Osteocyte (in vitro differentiated cells): ENCODE measurements at regions not wholly inside any gene's neighbourhood (a gene's known extent, or its start where the extent isn't known, plus 50 kb on each side); places are given as distances from the start of the nearest gene placed in this dataset.
A peak's percentile ranks its signal among the peaks of the same experiment; 100 is the strongest.

Experiments used
- DNase-seq: peaks from one replicate; pipeline ENCODE4 v3.0.0; 2021; ENCODE audit warnings: mixed read lengths; ENCODE audit not compliant: unreplicated experiment; ENCODE audit errors: extremely low spot score
- H3K27ac Mint-ChIP-seq: one replicate; pipeline ENCODE4 v1.8.0; 2021; ENCODE audit warnings: mild to moderate bottlenecking, mixed read lengths; ENCODE audit not compliant: unreplicated experiment
- H3K27me3 Mint-ChIP-seq: one replicate; pipeline ENCODE4 v1.8.0; 2021; ENCODE audit warnings: mixed read lengths; ENCODE audit not compliant: unreplicated experiment
- H3K36me3 Mint-ChIP-seq: one replicate; pipeline ENCODE4 v1.8.0; 2021; ENCODE audit warnings: mixed read lengths; ENCODE audit not compliant: unreplicated experiment
- H3K4me1 Mint-ChIP-seq: one replicate; pipeline ENCODE4 v1.8.0; 2021; ENCODE audit warnings: mixed read lengths; ENCODE audit not compliant: unreplicated experiment
- H3K4me3 Mint-ChIP-seq: one replicate; pipeline ENCODE4 v1.8.0; 2021; ENCODE audit warnings: mild to moderate bottlenecking, moderate library complexity, mixed read lengths; ENCODE audit not compliant: unreplicated experiment
- H3K9me3 Mint-ChIP-seq: one replicate; pipeline ENCODE4 v1.8.0; 2021; ENCODE audit warnings: mixed read lengths; ENCODE audit not compliant: unreplicated experiment
- TF ChIP-seq, protein P1 (sequence below): fragments of 200-600 bp; sonication (generic); IDR thresholded peaks from 2 replicates; pipeline ENCODE4 v1.5.0; 2021; ENCODE audit warnings: antibody characterized with exemption, mild to moderate bottlenecking, moderate library complexity

DNA sequence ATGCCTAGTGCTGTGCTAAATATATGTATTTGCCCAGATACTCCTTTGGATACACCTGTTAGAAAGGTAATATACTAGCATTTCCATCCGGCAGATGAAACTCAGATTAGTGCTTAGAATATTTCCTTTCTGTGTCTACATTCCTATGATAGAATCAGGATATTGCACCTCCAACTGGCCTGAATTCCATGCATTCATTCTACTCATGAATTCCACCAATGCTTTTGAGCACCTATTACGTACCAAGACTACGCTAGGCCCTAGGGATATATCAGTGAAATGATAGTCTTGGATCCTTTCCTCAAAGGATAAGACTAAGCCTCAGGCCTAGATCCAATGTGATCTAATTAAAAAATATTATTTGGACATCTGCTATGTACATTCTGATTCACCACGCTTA is 223.8 kb upstream of the SERP2 start:
- Mint-ChIP-seq H3K9me3 (no peaks in the 10 kb centered on the region), H3K36me3 (no peaks in the 10 kb centered on the region), H3K27ac (no peak overlapping the region), H3K4me1 (no peaks in the 10 kb centered on the region), H3K4me3 (no peak overlapping the region), H3K27me3 (no peaks in the 10 kb centered on the region)
- DNase-seq = no peak
- TF ChIP-seq, protein P1, sequence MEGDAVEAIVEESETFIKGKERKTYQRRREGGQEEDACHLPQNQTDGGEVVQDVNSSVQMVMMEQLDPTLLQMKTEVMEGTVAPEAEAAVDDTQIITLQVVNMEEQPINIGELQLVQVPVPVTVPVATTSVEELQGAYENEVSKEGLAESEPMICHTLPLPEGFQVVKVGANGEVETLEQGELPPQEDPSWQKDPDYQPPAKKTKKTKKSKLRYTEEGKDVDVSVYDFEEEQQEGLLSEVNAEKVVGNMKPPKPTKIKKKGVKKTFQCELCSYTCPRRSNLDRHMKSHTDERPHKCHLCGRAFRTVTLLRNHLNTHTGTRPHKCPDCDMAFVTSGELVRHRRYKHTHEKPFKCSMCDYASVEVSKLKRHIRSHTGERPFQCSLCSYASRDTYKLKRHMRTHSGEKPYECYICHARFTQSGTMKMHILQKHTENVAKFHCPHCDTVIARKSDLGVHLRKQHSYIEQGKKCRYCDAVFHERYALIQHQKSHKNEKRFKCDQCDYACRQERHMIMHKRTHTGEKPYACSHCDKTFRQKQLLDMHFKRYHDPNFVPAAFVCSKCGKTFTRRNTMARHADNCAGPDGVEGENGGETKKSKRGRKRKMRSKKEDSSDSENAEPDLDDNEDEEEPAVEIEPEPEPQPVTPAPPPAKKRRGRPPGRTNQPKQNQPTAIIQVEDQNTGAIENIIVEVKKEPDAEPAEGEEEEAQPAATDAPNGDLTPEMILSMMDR = no peak

GRCh38 chr13:44151474-44151873 is 222.2 kb upstream of the SERP2 start:
- Mint-ChIP-seq H3K4me3 (no peak overlapping the region), H3K27me3 (no peaks in the 10 kb centered on the region), H3K4me1 (peaks cover 7% of the 10 kb centered on the region), H3K9me3 (no peaks in the 10 kb centered on the region), H3K27ac (no peak overlapping the region), H3K36me3 (no peaks in the 10 kb centered on the region)
- TF ChIP-seq, protein P1 = no peak
- no peak for DNase-seq

DNA sequence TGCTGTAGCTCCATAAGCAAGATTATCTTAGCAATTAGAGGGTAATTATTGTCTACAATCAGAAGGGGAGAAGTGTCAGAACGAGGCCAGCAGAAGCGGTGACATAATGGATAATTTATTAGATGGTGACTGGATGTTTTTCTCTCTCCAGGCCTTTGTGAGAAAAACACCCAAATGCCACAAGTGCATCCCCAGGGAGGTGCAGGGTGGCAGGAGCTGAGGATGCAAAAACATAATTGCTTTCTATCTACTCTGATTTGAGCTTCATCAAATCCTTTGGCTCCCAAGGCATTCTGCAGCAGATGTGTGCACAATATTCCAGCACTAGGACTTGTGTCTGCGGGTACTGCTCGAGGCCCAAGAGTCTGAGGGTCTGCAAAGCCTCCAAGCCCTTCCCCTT is 220.1 kb upstream of the SERP2 start:
- TF ChIP-seq, protein P1 = no peak
- Mint-ChIP-seq H3K27me3 (no peaks in the 10 kb centered on the region), H3K36me3 (no peaks in the 10 kb centered on the region), H3K4me3 (no peak overlapping the region), H3K27ac (no peak overlapping the region), H3K9me3 (no peaks in the 10 kb centered on the region), H3K4me1 (peaks cover 10% of the 10 kb centered on the region)
- DNase-seq = peak; percentile 38

- Mint-ChIP-seq H3K4me1 (peaks cover 24% of the 10 kb centered on the region), H3K36me3 (no peaks in the 10 kb centered on the region), H3K27me3 (no peaks in the 10 kb centered on the region), H3K9me3 (no peaks in the 10 kb centered on the region), H3K4me3 (no peak overlapping the region), H3K27ac (no peak overlapping the region)
- DNase-seq = peak; percentile 56
- TF ChIP-seq, protein P1 = no peak
These were observed 218.0 kb upstream of the SERP2 start for GRCh38 chr13:44155422-44156293.

GRCh38 chr13:44156294-44156658 is 217.3 kb upstream of the SERP2 start:
- Mint-ChIP-seq H3K9me3 (no peaks in the 10 kb centered on the region), H3K27ac (no peak overlapping the region), H3K36me3 (no peaks in the 10 kb centered on the region), H3K27me3 (no peaks in the 10 kb centered on the region), H3K4me3 (no peak overlapping the region), H3K4me1 (peaks cover 24% of the 10 kb centered on the region)
- DNase-seq = peak; percentile 21
- TF ChIP-seq, protein P1 = no peak
